PC-3 (cell line): ENCODE measurements at regions not wholly inside any gene's neighbourhood (a gene's known extent, or its start where the extent isn't known, plus 50 kb on each side); places are given as distances from the start of the nearest gene placed in this dataset.

Experiments
- CTCF ChIP-seq: fragments of 300-600 bp; sonication (generic); conservative IDR thresholded peaks from 2 replicates; pipeline ENCODE4 v1.5.1; 2017; ENCODE audit warnings: antibody characterized with exemption, low read depth, mild to moderate bottlenecking, low read length
- EZH2 ChIP-seq: fragments of 300-600 bp; sonication (generic); IDR thresholded peaks from one replicate; pipeline ENCODE4 v1.6.1; 2017; ENCODE audit warnings: antibody characterized with exemption, mild to moderate bottlenecking, low read length; ENCODE audit not compliant: unreplicated experiment
- EZH2phosphoT487 ChIP-seq: fragments of 300-600 bp; sonication (generic); IDR thresholded peaks from 2 replicates; pipeline ENCODE4 v1.6.1; 2018; ENCODE audit warnings: mild to moderate bottlenecking, antibody characterized with exemption, low read length, borderline replicate concordance

GRCh38 chr3:20836801-20837200, 650.8 kb upstream of the SGO1 start:
- TF ChIP-seq CTCF = no peak
- TF ChIP-seq EZH2phosphoT487 = no peak
- no peak for TF ChIP-seq EZH2
